Neural progenitor cell (in vitro differentiated cells): ENCODE measurements at regions not wholly inside any gene's neighbourhood (a gene's known extent, or its start where the extent isn't known, plus 50 kb on each side); places are given as distances from the start of the nearest gene placed in this dataset.

Experiments used
- CTCF ChIP-seq: fragments of 200-600 bp; sonication (generic); IDR thresholded peaks from 2 replicates; pipeline ENCODE4 v1.5.1; 2017; ENCODE audit warnings: antibody characterized with exemption, mild to moderate bottlenecking
- EZH2 ChIP-seq: fragments of 200-600 bp; sonication (generic); IDR thresholded peaks from 2 replicates; pipeline ENCODE4 v1.6.1; 2017; ENCODE audit warnings: antibody characterized with exemption, mild to moderate bottlenecking, moderate library complexity
- EZH2phosphoT487 ChIP-seq: fragments of 200-600 bp; sonication (generic); IDR thresholded peaks from 2 replicates; pipeline ENCODE4 v1.6.1; 2017; ENCODE audit warnings: antibody characterized with exemption

- TF ChIP-seq CTCF: no peak
- TF ChIP-seq EZH2phosphoT487: no peak
- no peak for TF ChIP-seq EZH2
Observed at GRCh38 chr6:8651998-8652397, 216.7 kb upstream of the SLC35B3 start.
